ENCODE measurements at regions not wholly inside any gene's neighbourhood (a gene's known extent, or its start where the extent isn't known, plus 50 kb on each side); places are given as distances from the start of the nearest gene placed in this dataset.

DNA sequence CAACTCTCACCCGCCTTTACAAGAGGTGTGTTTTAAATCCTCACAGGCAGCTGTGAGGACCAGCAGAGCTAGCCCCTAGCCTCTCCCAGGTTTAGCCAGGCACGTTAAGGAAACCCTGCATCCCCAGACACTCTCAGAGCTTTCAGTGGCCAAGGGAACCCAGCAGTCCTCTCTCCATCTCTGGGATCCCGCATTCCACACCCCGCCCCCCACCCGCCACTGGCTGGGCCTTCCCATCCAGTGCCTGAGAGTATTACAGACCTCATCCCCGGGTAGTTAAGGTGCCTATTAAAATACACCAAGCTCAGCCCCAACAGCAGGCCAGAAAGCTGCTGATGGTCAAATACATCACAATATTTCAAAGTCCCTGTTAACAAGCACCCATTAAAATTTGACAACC, 256.2 kb downstream of the BCOR start:
- TF ChIP-seq, protein P1, sequence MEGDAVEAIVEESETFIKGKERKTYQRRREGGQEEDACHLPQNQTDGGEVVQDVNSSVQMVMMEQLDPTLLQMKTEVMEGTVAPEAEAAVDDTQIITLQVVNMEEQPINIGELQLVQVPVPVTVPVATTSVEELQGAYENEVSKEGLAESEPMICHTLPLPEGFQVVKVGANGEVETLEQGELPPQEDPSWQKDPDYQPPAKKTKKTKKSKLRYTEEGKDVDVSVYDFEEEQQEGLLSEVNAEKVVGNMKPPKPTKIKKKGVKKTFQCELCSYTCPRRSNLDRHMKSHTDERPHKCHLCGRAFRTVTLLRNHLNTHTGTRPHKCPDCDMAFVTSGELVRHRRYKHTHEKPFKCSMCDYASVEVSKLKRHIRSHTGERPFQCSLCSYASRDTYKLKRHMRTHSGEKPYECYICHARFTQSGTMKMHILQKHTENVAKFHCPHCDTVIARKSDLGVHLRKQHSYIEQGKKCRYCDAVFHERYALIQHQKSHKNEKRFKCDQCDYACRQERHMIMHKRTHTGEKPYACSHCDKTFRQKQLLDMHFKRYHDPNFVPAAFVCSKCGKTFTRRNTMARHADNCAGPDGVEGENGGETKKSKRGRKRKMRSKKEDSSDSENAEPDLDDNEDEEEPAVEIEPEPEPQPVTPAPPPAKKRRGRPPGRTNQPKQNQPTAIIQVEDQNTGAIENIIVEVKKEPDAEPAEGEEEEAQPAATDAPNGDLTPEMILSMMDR (conservative IDR thresholded peaks at IDR 0.05; ENCODE audit: low read depth, low read length) = no peak
- TF ChIP-seq EZH2phosphoT487 (IDR thresholded peaks at IDR 0.05; ENCODE audit: borderline replicate concordance, low read length) (no peak), EZH2 (IDR thresholded peaks at IDR 0.05; ENCODE audit: low read length, unreplicated experiment) (no peak)
